OCI-LY7 (cell line): ENCODE measurements at regions not wholly inside any gene's neighbourhood (a gene's known extent, or its start where the extent isn't known, plus 50 kb on each side); places are given as distances from the start of the nearest gene placed in this dataset.

Source experiments
- CTCF ChIP-seq: fragments of 200-600 bp; sonication (generic); conservative IDR thresholded peaks from 2 replicates; pipeline ENCODE4 v1.5.1; 2014; ENCODE audit warnings: mild to moderate bottlenecking, antibody characterized with exemption, low read length, moderate library complexity, mixed read lengths
- EZH2phosphoT487 ChIP-seq: fragments of 200-600 bp; sonication (generic); IDR thresholded peaks from 2 replicates; pipeline ENCODE4 v1.6.1; 2018; ENCODE audit warnings: low read depth, borderline replicate concordance, mild to moderate bottlenecking, mixed run types, antibody characterized with exemption, low read length, moderate library complexity, mixed read lengths

GRCh38 chr7:38102507-38102906 lies 75.5 kb upstream of the STARD3NL start:
- TF ChIP-seq CTCF (no peak), EZH2phosphoT487 (no peak)
